Activated CD4-positive, alpha-beta T cell treated with anti-CD3 and anti-CD28 coated beads, Interleukin-2, amount 10 ng/mL, durations not matched to agents 7 days and 5 days (primary cell): ENCODE measurements at regions not wholly inside any gene's neighbourhood (a gene's known extent, or its start where the extent isn't known, plus 50 kb on each side); places are given as distances from the start of the nearest gene placed in this dataset.
"Not testable (repeated sequence)": the region's sequence is repeated elsewhere in the genome, so short reads cannot be mapped to it uniquely, and the experiment has no call there.

Source experiments
- CTCF ChIA-PET: fragments of 350-600 bp; sonication (Branson Sonifier 250); formaldehyde crosslinking; loops from one replicate; lab custom pipeline; 2021; ENCODE audit warnings: antibody characterized with exemption; lab: Charles Lee
- POLR2A ChIA-PET: fragments of 350-600 bp; sonication (Branson Sonifier 250); formaldehyde crosslinking; loops from one replicate; lab custom pipeline; 2021; ENCODE audit warnings: antibody characterized with exemption; lab: Charles Lee
- DNase-seq: peaks from one replicate; pipeline ENCODE4 v3.0.0-alpha.2; 2020
- H3K27ac Mint-ChIP-seq: one replicate; pipeline ENCODE4 v1.8.0; 2021; ENCODE audit warnings: mild to moderate bottlenecking, moderate library complexity, mixed read lengths
- H3K27me3 Mint-ChIP-seq: one replicate; pipeline ENCODE4 v1.8.0; 2021; ENCODE audit warnings: mixed read lengths
- H3K36me3 Mint-ChIP-seq: one replicate; pipeline ENCODE4 v1.8.0; 2021; ENCODE audit warnings: low read depth, mixed read lengths
- H3K4me1 Mint-ChIP-seq: one replicate; pipeline ENCODE4 v1.8.0; 2021; ENCODE audit warnings: mixed read lengths
- H3K4me3 Mint-ChIP-seq: one replicate; pipeline ENCODE4 v1.8.0; 2021; ENCODE audit warnings: mild to moderate bottlenecking, moderate library complexity, mixed read lengths
- H3K9me3 Mint-ChIP-seq: one replicate; pipeline ENCODE4 v1.8.0; 2021; ENCODE audit warnings: mixed read lengths

GRCh38 chr16:27641734-27642415, 91.9 kb downstream of the KATNIP start:
- H3K4me1 Mint-ChIP-seq, H3K27me3 Mint-ChIP-seq, H3K27ac Mint-ChIP-seq, CTCF ChIA-PET, POLR2A ChIA-PET, DNase-seq, H3K9me3 Mint-ChIP-seq, H3K4me3 Mint-ChIP-seq, H3K36me3 Mint-ChIP-seq: not testable (repeated sequence)

- Mint-ChIP-seq H3K9me3 (no peaks in the 10 kb centered on the region), H3K27ac (no peak overlapping the region), H3K36me3 (peaks cover 3% of the 10 kb centered on the region), H3K27me3 (no peaks in the 10 kb centered on the region), H3K4me3 (no peak overlapping the region), H3K4me1 (peaks cover 2% of the 10 kb centered on the region)
- no peak for DNase-seq
- ChIA-PET POLR2A (no interaction called here), CTCF (no interaction called here)
Observed at GRCh38 chr16:27642756-27643155, 92.8 kb downstream of the KATNIP start.

- no peak for DNase-seq
- ChIA-PET POLR2A (no interaction called here), CTCF (no interaction called here)
- Mint-ChIP-seq H3K27me3 (no peaks in the 10 kb centered on the region), H3K36me3 (peaks cover 3% of the 10 kb centered on the region), H3K4me3 (no peak overlapping the region), H3K27ac (no peak overlapping the region), H3K4me1 (peaks cover 2% of the 10 kb centered on the region), H3K9me3 (no peaks in the 10 kb centered on the region)
Observed at GRCh38 chr16:27644165-27644564, 94.2 kb downstream of the KATNIP start.

- no peaks in the 10 kb centered on the region for H3K9me3 Mint-ChIP-seq
- peaks cover 3% of the 10 kb centered on the region for H3K36me3 Mint-ChIP-seq
- ChIA-PET POLR2A (no interaction called here), CTCF (interaction anchor here (1.3 kb wide), 1 partner anchor 16 kb away, joined by 3 read pairs; no protein-coding TSS in a partner anchor)
- peaks cover 2% of the 10 kb centered on the region for H3K4me1 Mint-ChIP-seq
- H3K27ac Mint-ChIP-seq: no peak overlapping the region
- DNase-seq: no peak
- no peak overlapping the region for H3K4me3 Mint-ChIP-seq
- no peaks in the 10 kb centered on the region for H3K27me3 Mint-ChIP-seq
Observed at GRCh38 chr16:27645396-27645795, 95.5 kb downstream of the KATNIP start.

- H3K36me3 Mint-ChIP-seq: peaks cover 3% of the 10 kb centered on the region
- DNase-seq: no peak
- H3K27me3 Mint-ChIP-seq: no peaks in the 10 kb centered on the region
- POLR2A ChIA-PET: no interaction called here
- CTCF ChIA-PET: interaction anchor here (1.2 to 1.3 kb wide), 2 partner anchors 10 to 15 kb away, joined by 3 to 6 read pairs; no protein-coding TSS in a partner anchor
- no peak overlapping the region for H3K27ac Mint-ChIP-seq
- no peak overlapping the region for H3K4me3 Mint-ChIP-seq
- H3K4me1 Mint-ChIP-seq: no peaks in the 10 kb centered on the region
- no peaks in the 10 kb centered on the region for H3K9me3 Mint-ChIP-seq
Observed at GRCh38 chr16:27646806-27647205, 96.9 kb downstream of the KATNIP start.

GRCh38 chr16:27649021-27649420, 99.1 kb downstream of the KATNIP start:
- Mint-ChIP-seq H3K27me3 (no peaks in the 10 kb centered on the region), H3K4me1 (no peaks in the 10 kb centered on the region), H3K36me3 (no peaks in the 10 kb centered on the region), H3K27ac (no peak overlapping the region), H3K9me3 (no peaks in the 10 kb centered on the region), H3K4me3 (no peak overlapping the region)
- no peak for DNase-seq
- POLR2A ChIA-PET: interaction anchor here (0.7 kb wide), 1 partner anchor 111 kb away, joined by 3 read pairs; no protein-coding TSS in a partner anchor
- CTCF ChIA-PET: interaction anchor here (1.1 kb wide), 1 partner anchor 175 kb away, joined by 3 read pairs; no protein-coding TSS in a partner anchor

GRCh38 chr16:27650073-27650701, 100.2 kb downstream of the KATNIP start:
- Mint-ChIP-seq H3K4me3 (no peak overlapping the region), H3K27me3 (no peaks in the 10 kb centered on the region), H3K9me3 (no peaks in the 10 kb centered on the region), H3K36me3 (no peaks in the 10 kb centered on the region), H3K27ac (no peak overlapping the region), H3K4me1 (no peaks in the 10 kb centered on the region)
- CTCF ChIA-PET: no interaction called here
- POLR2A ChIA-PET: no interaction called here
- DNase-seq: no peak

- Mint-ChIP-seq H3K36me3 (no peaks in the 10 kb centered on the region), H3K4me3 (no peak overlapping the region), H3K27me3 (no peaks in the 10 kb centered on the region), H3K27ac (no peak overlapping the region), H3K9me3 (no peaks in the 10 kb centered on the region), H3K4me1 (no peaks in the 10 kb centered on the region)
- ChIA-PET POLR2A (no interaction called here), CTCF (interaction anchor here (0.8 to 1.1 kb wide), 2 partner anchors 20 to 382 kb away, joined by 3 read pairs; no protein-coding TSS in a partner anchor)
- DNase-seq: no peak
Observed at GRCh38 chr16:27651301-27651700, 101.4 kb downstream of the KATNIP start.

DNA sequence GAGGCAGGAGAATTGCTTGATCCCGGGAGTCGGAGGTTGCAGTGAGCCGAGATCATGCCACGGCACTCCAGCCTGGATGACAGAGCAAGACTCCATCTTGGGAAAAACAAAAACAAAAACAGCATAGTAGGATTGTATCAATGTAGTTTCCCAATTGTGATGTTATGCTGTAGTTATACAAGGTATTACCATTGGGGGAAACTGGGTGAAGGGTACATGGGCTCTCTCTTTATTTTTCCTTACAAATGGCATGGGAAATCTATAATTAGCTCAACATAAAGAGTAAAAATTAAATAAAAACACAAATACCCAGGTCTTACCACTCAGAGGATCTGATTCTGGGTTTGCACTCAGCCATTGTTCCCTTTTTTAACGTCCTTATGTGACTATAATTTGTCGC, 107.9 kb downstream of the KATNIP start:
- Mint-ChIP-seq H3K27me3 (no peaks in the 10 kb centered on the region), H3K36me3 (no peaks in the 10 kb centered on the region), H3K27ac (no peak overlapping the region), H3K9me3 (no peaks in the 10 kb centered on the region), H3K4me3 (no peak overlapping the region), H3K4me1 (no peaks in the 10 kb centered on the region)
- ChIA-PET CTCF (no interaction called here), POLR2A (no interaction called here)
- DNase-seq: no peak

DNA sequence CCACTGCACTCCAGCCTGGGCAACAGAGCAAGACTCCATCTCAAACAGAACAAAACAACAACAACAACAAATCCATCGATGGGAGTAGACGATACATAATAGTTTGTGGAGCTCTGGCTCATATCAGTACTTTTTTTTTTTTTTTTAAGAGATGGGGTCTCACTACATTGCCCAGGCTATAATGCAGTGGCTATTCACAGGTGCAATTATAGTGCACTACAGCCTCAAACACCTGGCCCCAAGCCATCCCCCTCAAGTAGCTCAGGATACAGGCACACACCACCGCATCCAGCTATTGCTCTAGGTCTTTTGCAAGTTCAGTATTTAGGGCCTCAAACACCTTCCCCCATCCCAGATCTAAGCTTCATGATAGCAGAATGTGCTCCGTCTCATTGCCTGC, 110.6 kb downstream of the KATNIP start:
- no peaks in the 10 kb centered on the region for H3K9me3 Mint-ChIP-seq
- H3K4me1 Mint-ChIP-seq: no peaks in the 10 kb centered on the region
- ChIA-PET CTCF (interaction anchor here (0.6 kb wide), 2 partner anchors 227 to 570 kb away, joined by 3 to 5 read pairs; no protein-coding TSS in a partner anchor), POLR2A (no interaction called here)
- H3K27ac Mint-ChIP-seq: no peak overlapping the region
- H3K4me3 Mint-ChIP-seq: no peak overlapping the region
- no peaks in the 10 kb centered on the region for H3K27me3 Mint-ChIP-seq
- H3K36me3 Mint-ChIP-seq: no peaks in the 10 kb centered on the region
- no peak for DNase-seq

- CTCF ChIA-PET, H3K4me3 Mint-ChIP-seq, H3K36me3 Mint-ChIP-seq, DNase-seq, POLR2A ChIA-PET, H3K27ac Mint-ChIP-seq, H3K4me1 Mint-ChIP-seq, H3K27me3 Mint-ChIP-seq, H3K9me3 Mint-ChIP-seq: not testable (repeated sequence)
Observed at GRCh38 chr16:27663235-27663634, 113.3 kb downstream of the KATNIP start.

DNA sequence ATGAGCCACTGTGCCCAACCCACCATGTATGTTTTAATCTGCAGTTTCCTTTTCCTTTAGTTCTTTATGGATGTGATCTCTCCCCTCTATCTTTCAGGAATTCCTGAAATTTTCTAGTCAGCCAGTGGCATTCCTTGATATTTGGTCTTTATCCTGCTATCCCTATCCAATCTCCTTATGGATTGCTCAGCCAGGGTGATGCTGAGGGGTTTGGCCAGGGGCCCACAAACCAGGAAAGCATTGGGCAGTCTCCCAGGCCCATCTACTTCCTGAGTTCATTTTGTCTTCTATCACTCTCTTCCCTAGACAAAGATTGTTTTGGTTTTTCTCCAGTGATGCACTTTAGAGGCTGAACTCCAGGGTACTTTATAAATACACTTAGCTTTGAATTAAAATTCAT, 115.9 kb downstream of the KATNIP start:
- ChIA-PET CTCF (no interaction called here), POLR2A (no interaction called here)
- H3K9me3 Mint-ChIP-seq: no peaks in the 10 kb centered on the region
- peaks cover 2% of the 10 kb centered on the region for H3K36me3 Mint-ChIP-seq
- no peaks in the 10 kb centered on the region for H3K4me1 Mint-ChIP-seq
- no peak for DNase-seq
- no peaks in the 10 kb centered on the region for H3K27me3 Mint-ChIP-seq
- no peak overlapping the region for H3K27ac Mint-ChIP-seq
- no peak overlapping the region for H3K4me3 Mint-ChIP-seq

DNA sequence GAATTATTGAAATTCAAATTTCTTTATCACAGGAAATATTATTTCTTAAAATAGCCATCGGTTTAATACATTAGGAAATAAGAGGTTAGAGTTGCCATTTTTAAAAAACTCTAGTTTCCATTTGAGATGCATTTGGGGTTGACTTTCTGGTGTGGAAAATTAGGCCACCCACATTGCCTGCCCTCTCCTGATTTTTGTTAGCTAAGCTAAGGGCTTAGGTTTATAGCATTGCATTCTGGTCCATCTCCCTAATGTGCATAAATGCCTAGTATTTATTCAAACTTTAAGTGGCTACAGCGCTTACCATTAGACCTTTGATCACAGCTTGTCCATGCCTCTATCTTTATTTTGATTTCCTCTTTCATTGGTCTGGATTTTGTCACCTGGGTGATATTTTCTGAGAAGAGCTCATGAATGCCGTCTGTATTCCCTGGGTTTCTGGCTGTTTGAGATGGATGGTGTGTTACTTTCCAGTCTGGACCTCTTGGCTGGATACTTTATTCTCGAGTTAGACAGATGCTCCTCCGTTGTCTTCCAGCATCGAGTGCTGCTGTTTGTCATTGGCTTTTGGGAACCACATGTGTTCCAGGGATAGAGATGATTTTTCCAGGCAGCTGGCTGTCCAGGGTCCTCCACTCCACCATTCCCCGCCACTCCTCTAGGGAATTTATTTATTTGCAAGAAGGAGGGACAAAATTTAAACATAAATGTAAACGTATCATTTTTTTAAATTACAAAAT, 120.3 kb downstream of the KATNIP start:
- Mint-ChIP-seq H3K9me3 (no peaks in the 10 kb centered on the region), H3K4me3 (no peak overlapping the region), H3K27me3 (no peaks in the 10 kb centered on the region), H3K27ac (no peak overlapping the region), H3K36me3 (peaks cover 2% of the 10 kb centered on the region), H3K4me1 (no peaks in the 10 kb centered on the region)
- CTCF ChIA-PET: no interaction called here
- no peak for DNase-seq
- POLR2A ChIA-PET: no interaction called here
